HG03135 (cell line): ENCODE measurements at regions not wholly inside any gene's neighbourhood (a gene's known extent, or its start where the extent isn't known, plus 50 kb on each side); places are given as distances from the start of the nearest gene placed in this dataset.

Experiments used
- ATAC-seq: cut with Tn5 transposase; IDR thresholded peaks from one replicate; pipeline ENCODE4 v1.9.1; 2021; ENCODE audit warnings: mild to moderate bottlenecking, moderate library complexity; ENCODE audit not compliant: unreplicated experiment

- ATAC-seq: no peak
These were observed 69.0 kb upstream of the MSX2 start for GRCh38 chr5:174655351-174655750.

- no peak for ATAC-seq
These were observed 60.1 kb upstream of the MSX2 start for GRCh38 chr5:174664180-174664850.

DNA sequence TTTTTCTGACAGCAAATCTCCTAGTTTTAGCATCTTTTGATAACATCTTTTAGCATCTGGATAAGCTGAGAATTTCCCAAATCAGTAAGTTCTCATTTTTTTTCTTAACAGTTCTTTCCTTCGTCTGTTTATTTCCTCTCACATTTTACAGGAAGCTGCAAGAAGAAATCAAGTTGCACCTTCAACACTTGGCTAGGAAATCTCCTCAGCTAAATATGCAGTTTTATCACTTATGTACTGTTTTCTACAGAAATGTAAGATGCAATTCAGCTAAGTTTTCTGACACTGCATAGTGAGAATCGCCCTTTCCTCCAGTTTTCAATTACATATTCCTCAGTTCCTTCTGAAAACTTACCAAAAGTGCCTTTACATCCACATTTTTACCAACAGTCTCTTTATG, 59.0 kb upstream of the MSX2 start:
- no peak for ATAC-seq

DNA sequence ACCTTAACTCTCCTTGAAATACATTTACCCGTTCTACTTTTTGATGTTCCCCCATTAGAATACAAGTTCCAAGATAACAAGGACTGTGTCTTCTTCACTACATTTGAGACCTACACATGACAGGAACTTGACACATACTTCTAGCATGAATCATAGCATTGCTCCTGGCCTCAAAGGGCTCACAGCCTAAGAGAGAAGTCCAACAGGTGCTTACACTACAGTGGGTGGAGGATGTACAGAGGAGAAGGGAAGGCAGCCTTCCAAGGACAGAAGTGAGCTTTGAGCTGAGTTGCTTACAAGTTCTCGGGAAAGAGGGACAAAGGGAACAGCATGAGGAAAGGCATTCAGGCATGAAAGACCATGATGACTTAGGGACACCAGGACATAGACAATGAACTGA, 56.9 kb upstream of the MSX2 start:
- ATAC-seq: no peak

- no peak for ATAC-seq
These were observed 56.0 kb upstream of the MSX2 start for GRCh38 chr5:174668349-174668748.
